Type B pancreatic cell (in vitro differentiated cells): ENCODE measurements at regions not wholly inside any gene's neighbourhood (a gene's known extent, or its start where the extent isn't known, plus 50 kb on each side); places are given as distances from the start of the nearest gene placed in this dataset.

Source experiments
- DNase-seq: peaks from one replicate; pipeline ENCODE4 v3.0.0; 2021; ENCODE audit warnings: mixed read lengths; ENCODE audit not compliant: unreplicated experiment; ENCODE audit errors: extremely low spot score
- H3K27ac Mint-ChIP-seq: 2 replicates; pipeline ENCODE4 v1.8.0; 2021; ENCODE audit warnings: mild to moderate bottlenecking, mixed read lengths
- H3K27me3 Mint-ChIP-seq: 2 replicates; pipeline ENCODE4 v1.8.0; 2021; ENCODE audit warnings: mixed read lengths
- H3K36me3 Mint-ChIP-seq: 2 replicates; pipeline ENCODE4 v1.8.0; 2021; ENCODE audit warnings: mixed read lengths
- H3K4me1 Mint-ChIP-seq: one replicate; pipeline ENCODE4 v1.8.0; 2021; ENCODE audit warnings: mixed read lengths; ENCODE audit not compliant: unreplicated experiment
- H3K4me3 Mint-ChIP-seq: 2 replicates; pipeline ENCODE4 v1.8.0; 2021; ENCODE audit warnings: mild to moderate bottlenecking, mixed read lengths
- H3K9me3 Mint-ChIP-seq: 2 replicates; pipeline ENCODE4 v1.8.0; 2021; ENCODE audit warnings: mixed read lengths
- TF ChIP-seq, protein P1 (sequence below): fragments of 200-600 bp; sonication (generic); conservative IDR thresholded peaks from 2 replicates; pipeline ENCODE4 v1.5.0; 2021; ENCODE audit warnings: antibody characterized with exemption, mild to moderate bottlenecking

DNA sequence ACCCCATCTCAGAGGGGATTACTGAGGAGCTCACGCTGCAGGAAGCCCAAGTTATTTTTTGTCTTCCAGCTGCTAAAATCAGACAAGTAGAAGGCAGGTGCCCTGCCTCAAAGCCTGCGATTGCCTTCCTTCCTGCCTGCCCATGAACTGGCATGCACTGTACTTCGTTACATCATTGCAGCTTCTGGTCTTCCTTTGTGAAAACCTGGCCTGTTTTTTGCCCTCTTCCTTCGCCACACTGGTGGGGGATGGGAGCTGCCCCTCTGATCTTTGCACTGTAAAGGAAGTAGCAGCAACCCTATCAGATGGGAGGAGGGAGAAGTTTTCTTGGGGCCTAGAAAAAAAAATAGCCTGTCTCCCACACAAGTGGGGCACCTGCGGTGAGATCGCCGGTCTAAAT, 1098.7 kb downstream of the BCL11B start:
- Mint-ChIP-seq H3K36me3 (no peaks in the 10 kb centered on the region), H3K4me1 (peaks cover 7% of the 10 kb centered on the region), H3K9me3 (no peaks in the 10 kb centered on the region), H3K27ac (no peak overlapping the region), H3K4me3 (no peak overlapping the region), H3K27me3 (peaks cover 3% of the 10 kb centered on the region)
- DNase-seq, result no peak
- TF ChIP-seq, protein P1, sequence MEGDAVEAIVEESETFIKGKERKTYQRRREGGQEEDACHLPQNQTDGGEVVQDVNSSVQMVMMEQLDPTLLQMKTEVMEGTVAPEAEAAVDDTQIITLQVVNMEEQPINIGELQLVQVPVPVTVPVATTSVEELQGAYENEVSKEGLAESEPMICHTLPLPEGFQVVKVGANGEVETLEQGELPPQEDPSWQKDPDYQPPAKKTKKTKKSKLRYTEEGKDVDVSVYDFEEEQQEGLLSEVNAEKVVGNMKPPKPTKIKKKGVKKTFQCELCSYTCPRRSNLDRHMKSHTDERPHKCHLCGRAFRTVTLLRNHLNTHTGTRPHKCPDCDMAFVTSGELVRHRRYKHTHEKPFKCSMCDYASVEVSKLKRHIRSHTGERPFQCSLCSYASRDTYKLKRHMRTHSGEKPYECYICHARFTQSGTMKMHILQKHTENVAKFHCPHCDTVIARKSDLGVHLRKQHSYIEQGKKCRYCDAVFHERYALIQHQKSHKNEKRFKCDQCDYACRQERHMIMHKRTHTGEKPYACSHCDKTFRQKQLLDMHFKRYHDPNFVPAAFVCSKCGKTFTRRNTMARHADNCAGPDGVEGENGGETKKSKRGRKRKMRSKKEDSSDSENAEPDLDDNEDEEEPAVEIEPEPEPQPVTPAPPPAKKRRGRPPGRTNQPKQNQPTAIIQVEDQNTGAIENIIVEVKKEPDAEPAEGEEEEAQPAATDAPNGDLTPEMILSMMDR, result no peak

DNA sequence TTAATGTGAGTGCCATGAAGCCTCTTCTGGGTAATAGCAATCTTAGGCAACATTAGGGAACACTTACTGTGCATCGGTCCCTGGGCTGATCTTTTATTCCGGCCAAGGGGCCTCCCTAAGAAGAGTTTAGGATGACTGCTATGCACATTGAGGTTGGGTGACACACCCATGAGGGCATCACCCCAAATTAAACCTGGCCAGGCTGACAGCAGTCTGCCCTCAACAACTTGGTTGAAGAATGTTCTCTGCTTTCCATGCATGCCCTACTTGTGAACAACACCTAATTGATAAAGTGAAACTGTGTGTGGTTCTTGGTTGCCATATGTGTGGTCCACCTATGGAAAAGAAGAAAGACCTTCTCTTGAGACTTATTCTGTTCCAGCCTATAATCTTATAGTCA, 1098.0 kb downstream of the BCL11B start:
- Mint-ChIP-seq H3K9me3 (no peaks in the 10 kb centered on the region), H3K27ac (no peak overlapping the region), H3K4me1 (peaks cover 7% of the 10 kb centered on the region), H3K36me3 (no peaks in the 10 kb centered on the region), H3K4me3 (no peak overlapping the region), H3K27me3 (peaks cover 3% of the 10 kb centered on the region)
- TF ChIP-seq, protein P1, result no peak
- DNase-seq, result no peak

DNA sequence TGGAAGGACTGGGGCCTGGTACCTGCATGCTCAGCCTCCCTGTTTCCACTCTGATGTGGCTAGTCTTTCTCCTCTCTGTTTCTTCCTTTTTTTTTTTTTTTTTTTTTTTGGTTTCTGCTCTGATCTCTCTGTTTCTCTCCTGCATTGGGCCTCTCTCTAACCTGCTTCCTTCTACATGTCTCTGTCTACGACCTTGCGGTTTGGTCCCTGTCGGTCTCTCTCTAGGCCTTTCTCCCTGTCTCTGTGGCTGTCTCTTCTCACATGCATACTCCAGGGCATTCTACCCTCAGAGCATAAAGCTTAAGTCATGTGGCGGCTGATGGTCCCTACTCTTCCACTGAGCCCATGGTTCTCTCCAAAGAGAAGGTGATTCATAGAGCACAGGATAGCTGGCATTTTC, 1096.6 kb downstream of the BCL11B start:
- DNase-seq, result no peak
- no peak overlapping the region for H3K4me3 Mint-ChIP-seq

DNA sequence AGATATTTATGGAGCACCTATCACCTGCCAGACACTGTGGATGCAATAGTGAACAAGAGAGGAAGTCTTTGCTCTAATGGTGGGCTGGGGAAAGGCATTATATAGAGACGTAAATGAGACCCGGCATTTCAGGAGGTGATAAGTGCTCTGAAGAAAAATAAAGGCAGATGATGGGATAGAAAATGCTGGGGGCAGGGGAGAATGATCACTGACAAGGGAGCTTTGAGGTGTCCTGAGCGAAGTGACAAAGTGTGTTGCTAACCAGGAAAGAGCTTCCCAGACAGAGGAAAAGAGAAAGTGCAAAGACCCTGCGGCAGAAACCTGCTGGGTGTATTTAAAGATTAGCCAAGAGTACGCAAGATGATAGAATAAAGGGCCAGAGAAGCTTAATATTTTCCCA, 1096.1 kb downstream of the BCL11B start:
- peaks cover 3% of the 10 kb centered on the region for H3K27me3 Mint-ChIP-seq
- H3K27ac Mint-ChIP-seq, result no peak overlapping the region
- no peak for DNase-seq
- no peak overlapping the region for H3K4me3 Mint-ChIP-seq
- H3K9me3 Mint-ChIP-seq, result no peaks in the 10 kb centered on the region
- H3K4me1 Mint-ChIP-seq, result peaks cover 7% of the 10 kb centered on the region
- H3K36me3 Mint-ChIP-seq, result no peaks in the 10 kb centered on the region
- TF ChIP-seq, protein P1, result no peak

More for the DNA sequence above, 1096.6 kb downstream of the BCL11B start:
- Mint-ChIP-seq H3K27ac (no peak overlapping the region), H3K36me3 (no peaks in the 10 kb centered on the region), H3K9me3 (no peaks in the 10 kb centered on the region), H3K27me3 (peaks cover 3% of the 10 kb centered on the region), H3K4me1 (peaks cover 7% of the 10 kb centered on the region)
- TF ChIP-seq, protein P1, result no peak

DNA sequence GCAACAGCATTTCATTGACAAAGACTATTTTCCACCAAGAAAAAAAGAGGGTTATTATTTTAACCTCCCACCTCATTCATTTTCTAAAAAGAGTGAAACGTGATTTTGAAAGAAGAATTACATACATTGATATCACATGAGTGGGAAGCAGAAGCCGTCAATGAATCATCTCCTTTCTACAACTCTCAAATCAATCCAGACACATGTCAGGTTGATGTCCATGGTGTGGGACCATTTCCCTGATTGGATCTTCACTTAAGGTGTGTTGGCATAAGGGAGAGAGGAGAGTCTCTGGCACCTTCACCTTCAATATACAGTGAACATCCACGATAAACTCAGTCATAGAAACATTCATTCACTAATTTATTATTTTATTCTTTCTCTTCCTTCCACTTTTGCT, 1095.1 kb downstream of the BCL11B start:
- Mint-ChIP-seq H3K4me1 (peaks cover 7% of the 10 kb centered on the region), H3K27me3 (peaks cover 3% of the 10 kb centered on the region), H3K36me3 (no peaks in the 10 kb centered on the region), H3K4me3 (no peak overlapping the region), H3K27ac (no peak overlapping the region), H3K9me3 (no peaks in the 10 kb centered on the region)
- DNase-seq, result no peak
- TF ChIP-seq, protein P1, result no peak

DNA sequence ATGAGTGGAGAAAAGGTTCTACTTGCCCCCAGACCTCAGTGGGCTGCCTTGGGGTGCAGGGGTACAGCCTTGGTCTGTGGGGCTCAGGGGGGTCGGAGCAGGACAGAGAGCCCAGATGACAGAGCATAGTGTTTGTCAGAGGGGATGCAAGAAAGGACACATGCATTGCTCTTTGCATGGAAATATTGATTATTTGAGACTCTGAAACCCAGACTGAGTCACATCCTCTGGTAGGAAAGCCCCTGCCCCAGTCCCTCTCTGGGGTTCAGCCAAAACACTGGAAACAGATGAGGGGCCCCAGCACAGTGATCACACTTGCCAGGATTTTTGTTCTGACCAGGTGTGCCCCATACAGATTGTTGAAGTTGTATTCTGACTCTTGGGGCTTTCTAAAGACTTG, 1094.4 kb downstream of the BCL11B start:
- Mint-ChIP-seq H3K27me3 (peaks cover 3% of the 10 kb centered on the region), H3K27ac (no peak overlapping the region), H3K9me3 (no peaks in the 10 kb centered on the region), H3K36me3 (no peaks in the 10 kb centered on the region), H3K4me1 (peaks cover 7% of the 10 kb centered on the region), H3K4me3 (no peak overlapping the region)
- DNase-seq, result no peak
- TF ChIP-seq, protein P1, result no peak
